GM21619 (cell line): ENCODE measurements at regions not wholly inside any gene's neighbourhood (a gene's known extent, or its start where the extent isn't known, plus 50 kb on each side); places are given as distances from the start of the nearest gene placed in this dataset.
"Not testable (repeated sequence)": the region's sequence is repeated elsewhere in the genome, so short reads cannot be mapped to it uniquely, and the experiment has no call there.

Source experiments
- ATAC-seq: cut with Tn5 transposase; IDR thresholded peaks from one replicate; pipeline ENCODE4 v1.9.1; 2021; ENCODE audit not compliant: unreplicated experiment

DNA sequence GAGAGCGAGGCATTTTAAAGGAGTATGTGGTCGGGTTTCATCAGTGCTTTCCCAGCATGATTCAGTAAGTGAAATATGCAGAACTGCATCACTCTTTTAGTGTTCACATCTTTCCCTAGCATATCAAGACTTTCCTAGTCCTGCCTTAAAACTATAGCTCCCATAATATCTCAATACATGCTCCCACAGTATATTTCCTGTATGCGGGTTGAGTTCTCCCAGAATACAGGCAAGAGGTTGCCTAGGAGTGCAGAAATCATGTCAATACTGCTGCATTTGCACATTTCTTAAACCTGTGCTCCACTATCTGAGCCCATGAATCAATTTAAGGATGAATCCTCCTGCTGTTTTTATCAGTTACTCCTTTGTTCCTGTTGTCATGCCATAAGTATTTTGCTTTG is 386.6 kb upstream of the SLC35B3 start:
- ATAC-seq = no peak

DNA sequence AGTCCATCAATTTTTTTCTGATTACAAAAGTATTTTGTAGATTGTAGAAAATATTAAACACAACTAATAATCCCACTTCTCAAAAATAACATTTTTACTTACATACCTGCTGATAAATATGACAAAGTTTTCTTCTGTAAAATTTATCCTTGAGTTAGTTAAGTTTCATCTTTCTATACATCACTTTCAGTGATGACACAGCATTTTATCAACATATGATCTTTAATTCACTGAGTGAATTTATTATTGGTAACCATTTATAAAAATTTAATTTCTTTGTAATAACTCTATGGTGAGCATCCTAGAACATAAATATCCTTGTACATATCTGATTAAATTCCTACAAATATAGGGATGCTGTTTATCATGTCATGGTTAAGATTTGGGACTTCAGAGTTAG is 385.0 kb upstream of the SLC35B3 start:
- ATAC-seq = no peak

- ATAC-seq = no peak
Measured at GRCh38 chr6:8819446-8819845, 384.1 kb upstream of the SLC35B3 start.

- no peak for ATAC-seq
Measured at GRCh38 chr6:8814440-8815000, 379.2 kb upstream of the SLC35B3 start.

GRCh38 chr6:8810325-8810724 is 375.0 kb upstream of the SLC35B3 start:
- no peak for ATAC-seq

DNA sequence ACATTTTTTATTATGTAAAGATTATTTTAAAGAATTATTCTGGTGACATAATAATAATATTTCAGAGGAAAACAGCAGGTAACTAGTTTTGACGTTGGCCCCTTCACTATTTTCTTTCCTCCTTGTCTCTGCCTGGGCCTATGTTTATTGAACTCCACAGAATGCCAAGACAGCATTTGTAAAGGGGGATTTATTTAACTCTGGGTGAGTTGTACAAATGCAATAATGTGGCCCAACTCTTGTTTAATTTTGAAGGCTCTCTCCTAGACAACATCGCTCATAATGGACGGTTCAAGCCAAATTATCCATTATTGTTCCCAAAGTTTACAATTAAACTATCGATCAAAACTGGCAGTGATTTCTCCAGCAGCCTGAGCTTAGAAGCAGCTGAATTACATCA is 374.3 kb upstream of the SLC35B3 start:
- no peak for ATAC-seq

DNA sequence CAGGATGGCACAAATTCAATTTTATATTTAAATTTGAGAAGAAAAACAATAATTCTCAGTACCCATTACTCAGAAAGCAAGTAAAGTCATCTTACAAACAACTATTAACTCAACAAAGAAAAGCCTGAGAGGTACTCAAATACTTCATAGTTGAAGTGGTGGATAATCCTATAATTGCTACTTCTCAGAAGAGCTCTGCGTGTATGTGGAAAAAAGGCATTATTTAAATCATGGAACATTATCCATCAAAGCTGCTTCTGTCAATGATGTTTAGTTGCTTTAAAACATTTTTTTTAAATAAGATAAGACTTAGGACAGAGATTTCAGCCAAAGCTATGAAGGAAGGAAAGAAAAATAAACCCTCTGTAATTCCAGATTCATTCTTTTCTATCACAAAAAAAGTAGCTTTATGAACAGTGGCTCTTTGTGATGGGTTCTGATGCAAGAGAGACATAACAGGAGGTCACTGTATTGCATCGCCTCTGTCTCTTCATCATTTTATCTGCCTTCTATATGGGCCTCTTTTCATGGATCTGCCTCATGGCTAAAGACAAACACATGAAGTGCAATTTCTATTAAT is 367.9 kb upstream of the SLC35B3 start:
- ATAC-seq = no peak

DNA sequence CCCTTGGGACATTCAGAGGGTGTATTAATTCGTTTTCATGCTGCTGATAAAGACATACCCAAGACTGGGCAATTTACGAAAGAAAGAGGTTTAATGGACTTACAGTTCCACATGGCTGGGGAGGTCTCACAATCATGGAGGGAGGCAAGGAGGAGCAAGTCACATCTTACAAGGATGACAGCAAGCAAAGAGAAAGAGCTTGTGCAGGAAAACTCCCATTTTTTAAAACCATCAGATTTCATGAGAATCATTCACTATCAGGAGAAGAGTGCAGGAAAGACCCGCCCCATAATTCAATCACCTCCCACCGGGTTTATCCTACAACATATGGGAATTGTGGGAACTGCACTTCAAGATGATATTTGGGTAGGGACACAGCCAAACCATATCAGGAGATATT is 367.1 kb upstream of the SLC35B3 start:
- not testable (repeated sequence) for ATAC-seq

DNA sequence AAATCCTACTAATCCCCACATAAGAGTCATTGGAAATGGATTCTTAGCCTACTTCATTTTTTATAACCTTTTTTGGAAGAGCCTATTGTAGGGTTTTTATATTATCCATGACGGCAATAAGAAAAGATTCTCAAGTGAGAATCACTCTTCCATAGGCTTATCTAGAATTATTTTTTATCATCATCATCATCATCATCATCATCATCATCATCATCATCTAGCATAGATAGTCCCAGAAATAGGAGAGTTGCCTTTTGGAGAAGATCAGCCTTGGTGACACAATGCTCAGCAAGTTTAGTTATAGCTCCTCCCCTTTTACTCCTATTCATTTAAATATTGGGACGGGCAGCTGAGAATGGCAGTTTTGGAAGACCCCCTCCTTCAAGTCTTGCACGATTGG is 359.1 kb upstream of the SLC35B3 start:
- no peak for ATAC-seq

DNA sequence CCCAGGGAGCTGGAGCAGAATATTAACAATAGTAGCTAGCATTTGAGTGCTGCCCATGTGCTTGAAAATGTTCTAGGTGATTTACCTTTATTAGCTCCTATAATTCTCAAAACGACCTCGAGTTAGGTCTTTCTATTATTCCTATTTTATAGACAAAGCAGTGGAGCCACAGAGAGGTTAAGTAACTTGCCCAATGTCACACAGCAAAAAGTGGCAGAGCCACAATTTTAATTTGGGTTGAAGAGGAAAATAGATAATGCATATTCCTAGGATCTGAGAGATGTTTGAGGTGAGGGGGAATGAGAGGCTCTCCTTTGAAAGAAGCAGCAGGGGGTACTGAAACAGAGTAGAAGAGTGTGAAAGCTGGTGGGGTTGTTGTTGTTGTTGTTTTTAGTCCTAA is 354.5 kb upstream of the SLC35B3 start:
- ATAC-seq = no peak

GRCh38 chr6:8785223-8785622 is 349.9 kb upstream of the SLC35B3 start:
- ATAC-seq = no peak

- no peak for ATAC-seq
Measured at GRCh38 chr6:8783191-8783590, 347.8 kb upstream of the SLC35B3 start.

- no peak for ATAC-seq
Measured at GRCh38 chr6:8780653-8781052, 345.3 kb upstream of the SLC35B3 start.

GRCh38 chr6:8764733-8765132 is 329.4 kb upstream of the SLC35B3 start:
- ATAC-seq = no peak

- ATAC-seq = no peak
Measured at GRCh38 chr6:8760951-8761350, 325.6 kb upstream of the SLC35B3 start.

DNA sequence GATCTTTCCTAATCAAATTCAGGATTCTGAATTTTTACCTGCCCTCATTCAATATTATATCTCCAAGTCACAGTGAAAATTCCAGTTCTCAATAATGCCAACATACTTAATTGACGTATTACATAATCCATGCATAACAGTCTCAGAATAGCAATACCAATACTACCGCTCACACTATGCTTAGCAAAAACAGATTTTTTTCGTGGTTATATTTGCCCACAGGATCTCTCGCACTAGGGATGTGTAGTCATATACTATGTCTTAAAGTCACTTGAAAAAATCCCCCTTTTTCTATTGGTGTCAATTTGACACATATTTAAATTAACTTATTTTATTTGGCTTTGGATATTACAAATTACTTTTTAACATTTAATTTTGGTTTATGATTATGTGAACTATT is 323.1 kb upstream of the SLC35B3 start:
- ATAC-seq = no peak

- ATAC-seq = no peak
Measured at GRCh38 chr6:8750627-8751026, 315.3 kb upstream of the SLC35B3 start.

GRCh38 chr6:8749465-8749864 is 314.1 kb upstream of the SLC35B3 start:
- no peak for ATAC-seq

DNA sequence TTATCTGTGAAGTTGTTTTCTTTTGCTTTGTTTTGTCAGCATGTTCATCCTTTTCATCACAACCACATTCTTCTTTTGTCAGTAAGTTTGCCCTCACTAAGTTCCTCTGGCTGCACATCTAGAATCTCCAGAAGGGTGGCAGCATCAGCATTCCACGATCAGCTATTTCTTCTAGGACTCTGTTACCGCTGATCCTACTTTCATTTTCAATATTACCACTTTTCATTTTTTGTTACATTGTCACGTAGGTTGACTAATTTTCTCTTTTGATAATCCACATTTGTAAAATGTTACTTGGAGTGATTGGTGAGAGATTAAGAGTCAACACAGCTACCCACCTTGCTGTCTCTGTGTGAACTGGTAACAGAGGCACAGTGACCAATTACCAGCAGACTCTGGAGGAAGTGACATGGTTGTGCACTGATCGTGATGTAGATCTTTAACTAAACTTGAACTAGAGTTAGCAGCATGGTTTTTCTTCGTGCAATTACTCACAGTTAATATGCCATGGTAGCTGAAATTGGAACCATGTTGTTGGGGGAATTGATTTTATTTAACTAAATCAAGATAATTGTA is 307.9 kb upstream of the SLC35B3 start:
- peak; percentile 75 for ATAC-seq

DNA sequence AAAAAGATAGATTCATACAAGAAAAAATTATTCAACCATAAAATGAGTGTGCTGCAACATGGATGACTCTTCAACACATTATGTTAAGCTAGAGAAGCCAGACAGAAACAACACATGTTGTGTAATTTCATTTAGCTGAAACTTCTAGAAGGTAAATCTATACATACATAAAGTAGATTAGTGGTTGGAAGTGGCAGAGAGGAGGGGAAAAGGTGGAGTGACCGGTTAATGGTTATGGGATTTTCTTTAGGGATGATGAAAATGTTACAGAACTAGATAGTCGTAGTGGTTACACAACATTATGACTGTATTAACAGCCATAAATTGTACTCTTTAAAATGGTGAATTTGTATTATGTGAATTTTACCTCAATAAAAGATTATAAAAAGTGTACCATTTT is 304.1 kb upstream of the SLC35B3 start:
- ATAC-seq = no peak

DNA sequence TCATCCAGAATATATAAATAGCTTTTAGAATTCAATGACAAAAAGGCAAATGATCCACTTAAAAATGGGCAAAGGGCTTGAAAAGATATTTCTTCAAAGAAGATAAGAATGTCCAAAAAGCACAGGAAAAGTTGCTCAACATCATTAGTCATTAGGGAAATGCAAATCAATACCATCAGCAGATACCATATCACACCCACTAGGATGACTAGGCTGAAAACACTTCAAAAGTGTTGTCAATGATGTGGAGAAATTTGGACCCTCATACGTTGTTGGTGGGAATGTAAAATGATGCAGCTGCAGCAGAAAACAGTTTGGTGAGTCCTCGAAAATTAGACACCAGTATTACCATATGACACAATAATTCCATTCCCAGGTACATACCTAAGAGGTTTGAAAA is 303.6 kb upstream of the SLC35B3 start:
- ATAC-seq = no peak

GRCh38 chr6:8736156-8736895 is 301.0 kb upstream of the SLC35B3 start:
- ATAC-seq = no peak
